ENCODE measurements at regions not wholly inside any gene's neighbourhood (a gene's known extent, or its start where the extent isn't known, plus 50 kb on each side); places are given as distances from the start of the nearest gene placed in this dataset.
"Not testable (repeated sequence)": the region's sequence is repeated elsewhere in the genome, so short reads cannot be mapped to it uniquely, and the experiment has no call there.

- no peak for DNase-seq (ENCODE audit: low read depth in 2 of 2)
These were observed 1291.6 kb upstream of the GYPC start for GRCh38 chr2:125364192-125364983.

- DNase-seq (ENCODE audit: low read depth in 2 of 2) = no peak
These were observed 1291.0 kb upstream of the GYPC start for GRCh38 chr2:125364984-125365265.

DNA sequence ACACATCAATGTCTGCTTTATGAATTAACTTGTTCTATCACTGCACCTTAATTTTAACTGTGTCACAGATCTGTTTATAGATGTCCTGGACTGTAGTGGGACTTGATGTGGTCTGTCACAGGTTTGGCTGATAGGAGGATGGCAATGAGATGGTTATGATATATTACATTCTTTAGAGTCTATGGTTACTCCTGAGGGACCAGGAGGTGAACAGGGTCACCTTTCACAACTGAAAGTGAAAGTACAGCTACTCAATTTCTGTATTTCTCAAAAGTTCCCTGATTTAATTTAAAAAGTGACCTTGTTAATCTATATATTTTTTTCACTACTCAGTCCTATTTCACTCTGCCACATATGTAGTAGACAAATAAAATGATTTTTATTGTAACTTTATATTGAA, 1284.1 kb upstream of the GYPC start:
- no peak for DNase-seq (ENCODE audit: low read depth in 2 of 2)

DNA sequence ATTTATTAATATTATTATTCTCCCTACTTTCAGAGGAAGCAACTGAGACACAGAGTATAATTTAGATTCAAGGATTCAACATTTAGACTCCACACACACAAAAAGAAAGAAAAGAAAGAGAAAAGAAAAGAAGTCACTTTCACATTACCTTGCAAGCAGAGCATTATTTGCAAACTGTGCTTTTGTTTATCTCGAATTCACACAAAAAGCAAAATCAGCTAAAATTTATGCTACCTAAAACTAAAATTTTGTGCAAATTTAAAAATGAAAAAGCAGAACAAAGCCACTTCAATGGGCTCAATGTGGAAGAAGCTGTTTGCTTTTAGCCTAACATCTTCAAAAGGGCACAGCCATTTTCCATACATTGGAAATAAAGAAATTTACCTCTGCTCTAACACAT, 1282.7 kb upstream of the GYPC start:
- no peak for DNase-seq (ENCODE audit: low read depth in 2 of 2)

- DNase-seq (ENCODE audit: low read depth in 2 of 2) = no peak
These were observed 1269.9 kb upstream of the GYPC start for GRCh38 chr2:125386074-125386473.

DNA sequence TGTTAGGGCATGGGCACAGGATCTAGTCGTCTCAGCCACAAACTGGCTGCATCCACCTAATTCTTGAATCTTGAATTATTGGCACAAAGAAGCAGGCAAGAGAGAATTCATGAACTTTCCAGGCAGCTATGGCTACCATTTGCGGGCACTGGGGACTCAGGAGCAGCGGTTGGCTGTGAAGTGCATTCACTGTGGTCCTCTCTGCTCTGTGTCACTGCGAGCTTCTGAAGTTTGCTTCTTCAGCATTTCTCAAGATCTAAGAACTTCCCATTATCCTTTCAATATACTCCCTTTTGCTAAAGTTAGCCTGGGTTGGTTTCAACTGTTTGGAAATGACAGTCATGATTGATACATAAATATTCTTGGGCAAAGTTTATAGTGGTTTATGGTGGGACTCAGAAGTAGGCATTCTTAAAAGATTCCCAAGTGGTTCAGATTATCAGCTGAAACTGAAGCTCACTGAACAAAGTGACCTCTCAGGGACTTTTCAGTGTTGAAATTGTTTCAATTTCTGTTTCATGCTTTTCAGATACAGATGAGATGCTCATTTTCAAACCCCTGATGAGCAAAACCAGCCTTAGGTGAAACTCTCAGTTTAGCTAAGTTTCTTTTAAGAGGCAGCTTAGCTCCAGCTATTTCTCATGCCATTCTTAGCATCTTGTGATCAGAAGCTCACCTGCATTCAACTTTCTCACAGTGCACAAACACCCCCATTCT, 1258.3 kb upstream of the GYPC start:
- no peak for DNase-seq (ENCODE audit: low read depth in 2 of 2)

DNA sequence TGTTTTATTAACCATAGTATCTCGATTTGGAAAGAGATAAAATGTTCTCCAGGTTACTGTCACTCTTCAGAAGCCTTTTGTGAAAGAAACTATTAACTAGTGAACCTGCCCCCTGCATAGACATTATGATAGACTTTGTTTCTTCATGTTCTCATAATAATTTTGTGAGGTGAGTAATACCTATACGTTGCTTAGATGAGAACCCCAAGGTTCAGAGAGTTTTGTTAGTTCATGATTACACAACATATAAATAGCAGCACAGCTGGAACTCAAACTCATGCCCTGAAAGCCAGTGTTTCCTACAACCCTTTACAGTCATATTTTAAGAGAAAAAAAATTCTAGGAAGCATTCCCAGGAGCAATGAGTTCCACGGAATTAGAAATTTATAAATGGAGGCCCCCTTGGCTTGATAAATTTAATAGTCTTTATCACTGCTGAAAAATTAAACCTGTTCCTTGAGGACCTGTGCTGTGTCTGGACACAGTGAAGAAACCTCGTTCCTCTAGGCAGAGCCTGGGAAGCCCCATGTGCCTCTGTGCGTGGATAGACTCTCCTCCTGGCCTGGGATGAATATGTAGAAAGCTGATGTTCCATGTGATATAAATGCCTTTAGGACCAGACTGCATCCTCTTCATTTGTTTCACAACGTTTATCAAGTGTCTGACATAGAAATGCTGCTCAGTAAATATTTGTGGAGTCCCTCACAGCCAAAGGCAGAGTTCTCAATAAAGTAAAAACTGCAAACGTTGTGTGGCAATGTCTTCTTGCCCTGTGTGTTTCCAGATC, 1257.0 kb upstream of the GYPC start:
- DNase-seq (ENCODE audit: low read depth in 2 of 2) = no peak

DNA sequence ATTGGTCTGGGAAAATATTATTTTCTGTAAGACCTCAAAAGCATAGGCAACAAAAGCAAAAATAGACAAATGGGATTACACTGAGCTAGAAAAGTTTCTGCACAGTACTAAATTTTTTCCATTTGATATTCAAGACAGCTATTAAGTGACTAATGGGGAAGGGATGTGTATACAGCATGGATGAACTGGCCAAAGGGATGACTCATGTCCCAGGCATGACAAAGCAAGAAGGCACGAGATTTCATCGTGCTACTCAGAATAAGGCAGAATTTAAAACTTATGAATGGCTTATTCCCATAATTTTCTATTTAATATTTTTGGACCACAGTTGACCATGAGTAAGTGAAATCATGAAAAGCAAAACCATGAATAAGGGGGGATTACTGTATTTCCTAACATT, 1250.1 kb upstream of the GYPC start:
- no peak for DNase-seq (ENCODE audit: low read depth in 2 of 2)

GRCh38 chr2:125408874-125409538, 1247.0 kb upstream of the GYPC start:
- DNase-seq (ENCODE audit: low read depth in 2 of 2) = no peak

DNA sequence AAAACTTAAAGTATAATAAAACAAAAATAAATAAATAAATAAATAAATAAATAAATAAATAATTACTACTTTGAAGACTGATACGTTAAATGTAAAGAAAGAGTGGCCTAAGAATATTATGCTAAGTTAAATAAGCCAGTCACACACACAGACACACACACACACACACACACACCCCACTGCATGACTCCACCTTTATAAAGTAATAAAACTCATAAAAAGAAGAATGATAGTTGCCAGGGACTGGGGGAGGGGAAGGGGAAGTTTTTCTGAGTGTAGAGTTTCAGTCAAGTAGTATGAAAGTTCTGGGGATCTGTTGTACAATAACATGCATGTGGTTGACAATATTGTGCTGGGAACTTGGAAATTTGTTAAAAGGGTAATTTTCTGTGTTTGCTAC, 1237.5 kb upstream of the GYPC start:
- DNase-seq (ENCODE audit: low read depth in 2 of 2) = no peak

GRCh38 chr2:125422198-125422770, 1233.7 kb upstream of the GYPC start:
- DNase-seq (ENCODE audit: low read depth in 2 of 2) = not testable (repeated sequence)

DNA sequence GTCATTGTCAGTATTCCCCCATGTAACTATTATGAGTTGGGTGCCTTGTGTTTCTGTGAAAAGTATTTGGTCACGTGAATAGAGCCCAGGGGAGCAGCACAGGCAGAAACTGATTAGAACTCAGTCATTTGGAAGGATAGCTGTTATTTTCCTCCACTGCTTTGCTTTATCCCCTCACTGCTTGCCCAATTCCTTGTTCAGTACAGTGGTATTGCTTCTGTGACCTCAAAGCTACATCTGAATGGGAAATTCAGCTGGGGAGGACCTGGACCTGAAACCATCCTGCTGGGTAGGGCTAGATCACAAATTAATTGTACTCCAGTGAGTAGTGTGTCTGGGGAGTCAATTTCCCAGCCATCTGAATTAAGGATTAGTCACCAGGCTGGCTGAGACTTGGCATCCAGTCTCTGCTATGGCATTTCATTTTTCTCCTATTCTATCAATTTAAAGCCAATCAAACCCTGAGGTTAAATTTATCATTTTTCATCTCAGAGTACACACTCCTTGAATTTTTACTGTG, 1231.6 kb upstream of the GYPC start:
- no peak for DNase-seq (ENCODE audit: low read depth in 2 of 2)

- no peak for DNase-seq (ENCODE audit: low read depth in 2 of 2)
These were observed 1228.1 kb upstream of the GYPC start for GRCh38 chr2:125427721-125428315.

- DNase-seq (ENCODE audit: low read depth in 2 of 2) = no peak
These were observed 1211.9 kb upstream of the GYPC start for GRCh38 chr2:125444106-125444505.

DNA sequence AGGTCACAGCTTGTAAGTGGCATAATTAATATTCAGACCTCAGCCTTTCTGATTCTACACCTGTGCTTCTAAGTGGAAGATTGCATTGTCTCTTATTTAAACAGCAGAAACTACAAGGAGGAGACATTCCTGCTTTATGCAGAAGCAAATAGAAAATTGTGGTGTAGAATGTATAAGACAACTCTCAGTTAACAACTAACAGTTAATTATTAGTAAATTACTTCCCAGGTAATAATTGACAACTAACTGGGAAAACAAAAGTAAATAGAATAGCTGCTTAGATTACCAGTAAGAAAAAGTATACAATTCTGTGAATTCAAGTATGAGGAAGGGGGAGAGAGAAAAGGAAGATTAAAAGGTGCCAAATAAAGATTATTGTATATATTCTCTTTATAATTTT, 1210.5 kb upstream of the GYPC start:
- no peak for DNase-seq (ENCODE audit: low read depth in 2 of 2)

DNA sequence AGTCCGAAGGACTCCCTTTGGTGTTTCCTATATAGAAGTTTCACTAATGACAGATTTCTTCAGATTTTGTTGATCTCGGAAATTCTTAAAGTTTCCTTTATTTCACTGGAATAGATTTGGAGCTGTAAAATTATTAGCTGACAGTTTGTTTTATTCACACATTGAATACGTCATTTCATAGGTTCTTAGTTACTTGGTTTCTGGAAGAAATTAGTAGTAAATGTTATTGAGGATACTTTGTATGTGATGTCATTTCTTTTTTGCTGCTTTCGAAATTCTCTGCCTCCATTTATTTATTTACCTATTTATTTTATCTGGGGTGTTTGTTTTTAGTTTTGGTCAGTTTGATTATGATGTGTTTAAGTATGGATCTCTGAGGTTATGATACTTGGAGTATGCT, 1205.9 kb upstream of the GYPC start:
- DNase-seq (ENCODE audit: low read depth in 2 of 2) = no peak

- DNase-seq (ENCODE audit: low read depth in 2 of 2) = no peak
These were observed 1200.8 kb upstream of the GYPC start for GRCh38 chr2:125455110-125455509.

- DNase-seq (ENCODE audit: low read depth in 2 of 2) = no peak
These were observed 1199.1 kb upstream of the GYPC start for GRCh38 chr2:125456693-125457363.

DNA sequence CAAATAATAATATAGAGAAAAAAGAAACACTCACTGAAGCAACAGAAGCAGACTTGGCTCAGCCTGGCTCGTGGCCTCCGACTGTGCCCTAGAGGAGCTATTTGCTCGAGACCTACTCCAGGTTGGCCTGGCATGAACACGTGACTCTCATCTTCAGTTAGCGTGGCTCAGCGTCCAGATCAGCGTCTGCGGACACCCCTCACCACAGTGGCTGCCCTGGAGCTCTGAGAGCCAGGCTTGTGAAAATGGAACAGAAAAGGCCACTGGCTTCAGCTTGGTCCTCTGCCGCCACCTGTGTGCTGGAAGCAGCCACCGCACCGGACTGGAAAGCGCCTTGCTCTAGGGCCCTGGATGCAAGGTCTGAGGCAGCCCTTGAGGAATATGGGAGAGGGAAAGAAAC, 1184.0 kb upstream of the GYPC start:
- DNase-seq (ENCODE audit: low read depth in 2 of 2) = no peak

DNA sequence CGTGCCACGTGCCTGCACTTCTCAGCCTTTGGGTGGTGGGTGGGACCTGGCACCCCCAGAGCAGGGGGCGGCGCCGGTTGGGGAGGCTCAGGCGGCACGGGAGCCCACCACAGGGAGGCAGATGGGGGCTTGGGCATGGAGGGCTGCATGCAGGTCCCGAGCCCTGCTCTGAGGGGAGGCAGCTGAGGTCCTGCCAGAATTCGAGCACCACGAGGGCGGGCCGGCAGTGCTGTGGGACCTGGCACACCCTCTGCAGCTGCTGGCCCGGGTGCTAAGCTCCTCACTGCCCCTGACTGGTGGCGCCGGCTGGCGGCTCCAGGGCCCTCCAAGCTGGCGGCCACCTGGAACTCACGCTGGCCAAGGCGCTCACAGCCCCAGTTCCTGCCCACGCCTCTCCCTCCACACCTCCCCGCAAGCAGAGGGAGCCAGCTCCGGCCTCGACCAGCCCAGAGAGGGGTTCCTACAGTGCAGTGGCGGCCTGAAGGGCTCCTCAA, 1176.8 kb upstream of the GYPC start:
- no peak for DNase-seq (ENCODE audit: low read depth in 2 of 2)

GRCh38 chr2:125490308-125490707, 1165.7 kb upstream of the GYPC start:
- no peak for DNase-seq (ENCODE audit: low read depth in 2 of 2)
